HEK293 (cell line): ENCODE measurements at regions not wholly inside any gene's neighbourhood (a gene's known extent, or its start where the extent isn't known, plus 50 kb on each side); places are given as distances from the start of the nearest gene placed in this dataset.

Source experiments
- BCL11B ChIP-seq: fragments of 450-650 bp; formaldehyde crosslinking; IDR thresholded peaks from 2 replicates; pipeline ENCODE4 v1.5.1; 2016; ENCODE audit warnings: low read depth, missing biosample characterization, missing genetic modification characterization
- CTCF ChIP-seq: fragments of 450-650 bp; formaldehyde crosslinking; IDR thresholded peaks from 2 replicates; pipeline ENCODE4 v1.5.1; 2016; ENCODE audit warnings: missing biosample characterization, missing genetic modification characterization
- GLIS2 ChIP-seq: fragments of 450-650 bp; formaldehyde crosslinking; IDR thresholded peaks from 2 replicates; pipeline ENCODE4 v1.5.1; 2016; ENCODE audit warnings: missing biosample characterization, missing genetic modification characterization
- HOXD13 ChIP-seq: sonication (generic); formaldehyde crosslinking; IDR thresholded peaks from 2 replicates; pipeline ENCODE4 v1.8.0; 2022; ENCODE audit warnings: missing genetic modification reagents, borderline replicate concordance
- SP2 ChIP-seq: fragments of 450-650 bp; formaldehyde crosslinking; IDR thresholded peaks from 2 replicates; pipeline ENCODE4 v1.5.1; 2016; ENCODE audit warnings: missing biosample characterization, missing genetic modification characterization
- TCF7L2 ChIP-seq: IDR thresholded peaks from 2 replicates; pipeline ENCODE4 v1.6.1; 2011; ENCODE audit warnings: low read depth, mild to moderate bottlenecking, inconsistent platforms, low read length, moderate library complexity, borderline replicate concordance
- ZFP37 ChIP-seq: fragments of 450-650 bp; formaldehyde crosslinking; IDR thresholded peaks from 2 replicates; pipeline ENCODE4 v1.5.1; 2016; ENCODE audit warnings: missing biosample characterization, missing genetic modification characterization
- ZNF114 ChIP-seq: fragments of 450-650 bp; formaldehyde crosslinking; IDR thresholded peaks from 2 replicates; pipeline ENCODE4 v1.5.0; 2017; ENCODE audit warnings: missing biosample characterization, missing genetic modification characterization
- ZNF23 ChIP-seq: fragments of 450-650 bp; formaldehyde crosslinking; IDR thresholded peaks from 2 replicates; pipeline ENCODE4 v1.5.1; 2016; ENCODE audit warnings: missing biosample characterization, missing genetic modification characterization, borderline replicate concordance
- ZNF302 ChIP-seq: fragments of 450-650 bp; formaldehyde crosslinking; IDR thresholded peaks from 2 replicates; pipeline ENCODE4 v1.5.1; 2016; ENCODE audit warnings: missing biosample characterization, missing genetic modification characterization, low read depth
- ZNF626 ChIP-seq: fragments of 450-650 bp; sonication (Bioruptor Pico); formaldehyde crosslinking; IDR thresholded peaks from 2 replicates; pipeline ENCODE4 v1.5.1; 2018; ENCODE audit warnings: missing biosample characterization, missing genetic modification characterization, inconsistent platforms

GRCh38 chr12:65656891-65657351 lies 167.4 kb upstream of the HMGA2 start:
- TF ChIP-seq ZNF23 (tag by site-specific recombination) (no peak), CTCF (tag by site-specific recombination) (no peak), BCL11B (tag by site-specific recombination) (no peak), SP2 (no peak), ZNF626 (no peak), TCF7L2 (no peak), ZFP37 (tag by site-specific recombination) (no peak), ZNF302 (tag by site-specific recombination) (no peak), GLIS2 (tag by site-specific recombination) (no peak), ZNF114 (tag by site-specific recombination) (no peak), HOXD13 (no peak)
